Stimulated activated CD8-positive, alpha-beta memory T cell treated with anti-CD3 and anti-CD28 coated beads, Interleukin-15, amount 100 ng/mL, for 24 hours (primary cell): ENCODE measurements at regions not wholly inside any gene's neighbourhood (a gene's known extent, or its start where the extent isn't known, plus 50 kb on each side); places are given as distances from the start of the nearest gene placed in this dataset.

Experiments used
- DNase-seq: peaks from one replicate; pipeline ENCODE4 v3.0.0-alpha.2; 2020; ENCODE audit warnings: low read depth

DNA sequence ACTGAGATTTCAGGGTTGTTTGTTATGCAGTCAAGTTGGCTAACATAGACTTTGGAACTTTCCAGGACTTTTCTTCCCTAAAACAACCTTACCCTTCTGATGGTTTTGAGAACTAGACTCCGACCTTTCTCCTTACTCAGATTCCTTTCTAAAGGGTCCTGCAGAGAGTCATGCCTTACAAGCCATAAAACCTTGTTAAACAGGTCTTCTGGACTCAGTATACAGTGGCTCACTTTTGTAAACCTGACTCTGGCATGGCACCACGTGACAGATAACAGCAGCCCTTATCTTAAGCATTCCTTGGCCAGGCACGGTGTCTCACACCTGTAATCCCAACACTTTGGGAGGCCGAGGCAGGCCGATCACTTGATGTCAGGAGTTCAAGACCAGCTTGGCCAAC lies 253.2 kb upstream of the RAB6C start:
- no peak for DNase-seq

GRCh38 chr2:129727286-129727685 lies 252.2 kb upstream of the RAB6C start:
- no peak for DNase-seq

- DNase-seq = no peak
Observed at GRCh38 chr2:129728035-129728972, 251.2 kb upstream of the RAB6C start.

DNA sequence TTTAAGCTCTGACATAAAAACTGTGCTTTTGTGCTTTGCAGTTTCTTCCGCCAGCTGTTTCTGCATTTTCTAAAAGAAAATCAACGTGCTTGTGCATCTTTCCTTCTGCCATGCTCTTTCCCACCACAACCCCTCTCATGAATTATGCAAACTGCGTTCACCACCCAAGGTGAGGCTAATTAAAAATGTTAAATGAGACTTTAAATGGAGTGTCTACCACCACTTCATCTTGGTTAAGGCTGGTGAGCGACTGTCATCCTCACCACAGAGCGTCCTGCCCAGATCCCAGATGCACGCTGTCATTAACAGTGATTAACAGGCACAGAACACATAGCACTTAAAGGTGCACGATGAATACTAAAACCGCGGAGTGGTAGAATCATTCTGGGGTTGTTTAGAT lies 250.5 kb upstream of the RAB6C start:
- DNase-seq = no peak

DNA sequence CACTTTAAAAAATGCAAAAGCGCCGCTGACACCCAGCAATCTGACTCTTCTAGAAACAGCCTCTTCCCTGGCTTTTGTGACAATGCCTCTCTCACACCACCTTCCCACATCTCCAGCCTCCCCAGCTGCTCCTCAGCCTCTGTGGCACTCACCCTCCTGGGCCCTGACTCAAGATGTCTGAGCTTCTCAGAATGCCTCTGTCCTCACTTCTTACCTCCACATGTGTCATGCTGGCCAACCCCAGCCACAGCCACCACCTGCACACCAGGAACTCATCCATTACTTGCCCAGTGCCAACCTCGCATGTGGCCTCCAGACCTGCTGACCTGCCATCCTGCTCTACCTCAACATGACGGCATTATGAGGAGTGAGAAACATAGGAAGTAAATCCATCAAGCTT lies 249.8 kb upstream of the RAB6C start:
- no peak for DNase-seq

GRCh38 chr2:129730979-129731378 lies 248.5 kb upstream of the RAB6C start:
- no peak for DNase-seq

GRCh38 chr2:129731907-129732629 lies 247.4 kb upstream of the RAB6C start:
- DNase-seq = no peak

- DNase-seq = no peak
Observed at GRCh38 chr2:129732630-129733026, 246.8 kb upstream of the RAB6C start.

- DNase-seq = no peak
Observed at GRCh38 chr2:129733041-129733440, 246.4 kb upstream of the RAB6C start.

DNA sequence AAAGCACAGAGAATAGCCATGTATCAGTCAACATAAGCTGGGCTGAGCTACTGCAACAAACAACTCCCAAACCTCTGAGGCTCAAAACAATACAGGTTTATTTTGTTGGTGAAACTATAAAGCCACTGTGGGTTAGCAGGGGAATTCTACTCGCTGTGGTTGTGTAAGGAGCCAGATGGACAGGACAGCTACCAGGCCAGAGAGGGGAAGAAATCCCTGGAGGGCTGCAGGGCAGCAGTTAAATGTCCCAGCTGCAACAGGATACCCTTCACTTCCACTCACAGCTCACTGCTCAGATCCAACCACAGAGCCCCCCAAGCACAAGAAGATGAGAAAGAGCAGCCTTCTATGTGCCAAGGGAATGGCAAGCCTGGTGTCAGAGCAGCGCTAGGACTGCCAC lies 245.9 kb upstream of the RAB6C start:
- DNase-seq = no peak

DNA sequence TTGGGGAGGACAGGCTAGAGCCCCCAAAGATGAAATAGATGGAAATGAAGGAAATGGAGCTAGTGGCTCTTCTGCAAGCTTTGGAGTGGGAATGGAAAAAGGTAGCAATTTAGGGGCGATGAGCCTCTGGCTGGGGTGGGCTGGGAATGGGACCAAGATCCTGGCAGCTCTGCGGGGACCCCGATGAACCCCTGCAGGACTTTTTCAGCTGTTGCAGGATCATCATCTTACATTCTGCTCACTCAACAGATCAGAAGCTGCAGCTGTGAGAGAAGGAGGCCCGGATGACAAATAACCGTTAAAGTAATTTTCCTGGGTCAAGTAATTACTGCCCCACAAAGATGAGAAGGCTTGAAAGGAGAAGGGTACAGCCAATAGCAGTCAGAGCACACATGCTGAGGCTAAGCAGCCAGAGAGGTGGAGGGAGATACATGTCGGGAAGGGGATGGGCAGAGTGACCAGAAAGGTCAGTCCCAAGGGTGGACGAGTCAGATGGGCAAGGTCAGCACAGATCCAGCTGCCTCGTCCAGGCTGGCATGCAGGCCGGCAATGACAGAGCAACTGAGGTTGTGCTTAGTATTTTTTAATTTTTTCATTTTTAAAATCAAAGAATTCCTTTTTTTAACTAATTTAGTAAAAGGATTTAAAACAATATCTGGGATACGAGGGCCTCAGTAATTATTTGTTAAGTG lies 245.0 kb upstream of the RAB6C start:
- no peak for DNase-seq

- DNase-seq = no peak
Observed at GRCh38 chr2:129735576-129735975, 243.9 kb upstream of the RAB6C start.

GRCh38 chr2:129737660-129738527 lies 241.6 kb upstream of the RAB6C start:
- no peak for DNase-seq

GRCh38 chr2:129738799-129739198 lies 240.7 kb upstream of the RAB6C start:
- no peak for DNase-seq

DNA sequence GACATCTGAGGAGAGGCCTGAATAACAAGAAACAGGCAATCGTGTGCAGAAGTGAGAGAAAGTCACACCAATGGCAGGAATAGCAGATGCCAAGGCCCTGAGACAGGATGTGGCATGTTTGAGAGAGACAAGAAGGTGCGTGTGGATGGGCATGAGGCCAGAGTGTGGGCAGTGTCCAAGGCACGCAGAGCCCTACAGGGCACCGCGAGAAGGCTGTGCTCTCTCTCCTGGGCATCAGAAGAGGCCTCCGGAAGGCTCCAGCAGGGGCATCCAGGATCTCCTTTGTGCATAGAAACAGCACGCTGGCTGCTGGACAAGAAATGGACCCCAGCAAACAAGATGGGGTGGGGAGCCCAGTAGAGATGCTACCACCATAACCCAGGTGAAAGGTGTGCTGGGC lies 239.0 kb upstream of the RAB6C start:
- DNase-seq = no peak

DNA sequence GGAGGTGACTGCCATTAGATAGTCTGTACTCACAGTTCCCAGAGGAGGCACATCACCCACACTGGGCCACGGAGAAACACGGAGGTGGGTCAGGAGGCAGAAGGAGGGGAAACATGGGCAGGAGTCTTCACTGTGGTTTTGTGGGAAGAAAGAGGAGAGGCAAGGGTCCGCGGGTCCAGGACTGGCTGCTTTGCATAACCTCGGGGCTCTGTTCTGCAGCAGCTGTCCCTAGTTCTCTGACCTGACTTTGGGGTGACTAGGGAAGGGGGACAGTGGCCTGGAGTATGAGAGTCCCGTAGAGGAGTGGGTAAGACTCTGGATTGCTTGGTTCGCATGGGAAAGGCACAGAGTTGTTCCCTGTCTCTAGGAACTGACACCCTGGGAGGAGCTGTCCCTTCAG lies 238.3 kb upstream of the RAB6C start:
- no peak for DNase-seq

DNA sequence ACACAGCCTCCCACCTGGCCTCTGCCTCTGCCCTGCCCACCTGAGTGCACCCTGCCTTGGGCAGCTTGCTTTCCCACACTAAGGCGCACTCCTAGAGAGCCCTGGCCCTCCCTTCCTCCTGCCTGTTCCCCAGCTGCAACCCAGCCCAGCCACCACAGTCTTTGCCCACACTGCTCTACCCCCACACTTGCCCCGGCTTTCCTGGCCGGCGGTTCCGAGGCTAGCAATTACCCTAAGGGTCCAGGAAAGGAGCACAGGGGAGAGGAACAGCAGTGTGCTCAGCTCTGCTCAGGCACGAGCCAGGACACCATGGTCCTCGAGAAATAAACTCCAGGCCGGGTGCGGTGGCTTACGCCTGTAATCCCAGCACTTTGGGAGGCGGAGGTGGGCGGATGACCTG lies 237.8 kb upstream of the RAB6C start:
- no peak for DNase-seq

DNA sequence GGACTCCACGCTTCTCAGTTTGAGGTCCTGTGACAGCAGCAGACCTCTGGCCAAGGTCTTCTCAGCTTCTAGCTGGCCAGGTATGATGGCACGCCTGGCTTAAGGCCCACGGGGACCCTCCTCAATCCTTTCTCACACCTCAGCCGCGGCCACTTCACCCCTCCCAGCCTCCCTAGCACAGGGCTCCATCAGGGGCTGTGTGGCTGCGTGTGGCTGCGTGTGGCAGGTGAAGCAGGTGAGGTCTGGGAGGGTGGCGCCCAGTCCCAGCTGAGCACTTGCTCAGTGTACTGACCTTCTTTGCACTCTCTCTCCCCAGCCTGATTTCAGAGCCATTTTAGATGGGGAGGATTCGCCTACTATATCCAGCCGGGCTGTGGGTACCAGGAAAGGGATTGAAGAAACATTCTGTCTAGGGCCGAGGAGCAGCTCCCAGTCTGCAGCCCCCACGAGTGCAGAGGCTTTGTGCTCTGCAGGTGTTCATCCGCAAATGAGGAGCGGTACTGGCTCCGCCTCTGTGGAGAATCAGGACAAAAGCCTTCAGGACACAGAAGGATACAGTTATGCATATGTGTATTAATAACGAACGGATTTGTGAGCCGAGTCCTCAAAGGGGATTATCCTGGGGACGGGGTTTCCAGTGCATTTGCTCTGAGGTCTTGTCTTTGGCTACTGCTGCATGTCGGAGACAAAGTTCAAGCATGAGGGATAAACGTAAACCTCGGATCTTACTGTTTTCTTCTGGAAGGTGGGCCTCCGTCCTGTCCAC lies 236.9 kb upstream of the RAB6C start:
- DNase-seq = no peak

DNA sequence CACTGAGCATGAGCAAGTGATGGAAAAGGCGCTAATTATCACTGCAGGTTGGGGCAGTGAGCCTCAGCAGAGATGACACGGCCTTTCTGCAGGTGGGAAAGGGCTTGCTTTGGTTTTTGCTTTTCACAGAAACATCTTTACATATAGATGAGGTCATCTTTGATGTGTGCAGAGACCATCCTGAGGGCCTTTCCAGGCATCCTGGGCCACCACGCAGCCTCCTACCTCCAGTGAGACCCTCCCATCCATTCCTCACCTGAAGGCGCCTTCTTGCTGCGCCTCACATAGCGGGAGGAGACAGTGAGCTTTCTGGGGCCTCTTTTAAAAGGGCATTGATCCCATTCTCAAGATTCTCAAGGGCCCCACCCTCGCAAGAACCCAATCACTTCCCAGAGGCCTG lies 235.3 kb upstream of the RAB6C start:
- no peak for DNase-seq

DNA sequence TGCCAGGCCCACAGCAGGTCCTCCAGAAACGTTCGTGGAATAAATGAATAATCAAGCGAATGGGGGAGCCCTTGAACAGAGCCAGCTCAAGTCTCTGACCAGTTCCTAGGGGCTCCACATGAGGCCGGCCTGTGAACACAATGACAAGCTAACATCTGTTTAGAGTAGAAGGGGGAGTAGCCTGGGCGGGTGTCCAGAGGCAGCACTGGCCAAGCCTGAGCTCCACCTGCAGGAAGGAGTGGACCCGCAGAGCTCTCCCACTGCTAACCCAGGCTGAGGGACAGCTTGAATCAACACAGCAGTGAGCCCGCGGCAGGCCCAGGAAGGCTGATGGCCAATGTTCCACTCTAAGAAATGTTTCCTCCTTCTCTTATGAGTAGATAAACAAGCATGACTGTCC lies 234.8 kb upstream of the RAB6C start:
- no peak for DNase-seq

DNA sequence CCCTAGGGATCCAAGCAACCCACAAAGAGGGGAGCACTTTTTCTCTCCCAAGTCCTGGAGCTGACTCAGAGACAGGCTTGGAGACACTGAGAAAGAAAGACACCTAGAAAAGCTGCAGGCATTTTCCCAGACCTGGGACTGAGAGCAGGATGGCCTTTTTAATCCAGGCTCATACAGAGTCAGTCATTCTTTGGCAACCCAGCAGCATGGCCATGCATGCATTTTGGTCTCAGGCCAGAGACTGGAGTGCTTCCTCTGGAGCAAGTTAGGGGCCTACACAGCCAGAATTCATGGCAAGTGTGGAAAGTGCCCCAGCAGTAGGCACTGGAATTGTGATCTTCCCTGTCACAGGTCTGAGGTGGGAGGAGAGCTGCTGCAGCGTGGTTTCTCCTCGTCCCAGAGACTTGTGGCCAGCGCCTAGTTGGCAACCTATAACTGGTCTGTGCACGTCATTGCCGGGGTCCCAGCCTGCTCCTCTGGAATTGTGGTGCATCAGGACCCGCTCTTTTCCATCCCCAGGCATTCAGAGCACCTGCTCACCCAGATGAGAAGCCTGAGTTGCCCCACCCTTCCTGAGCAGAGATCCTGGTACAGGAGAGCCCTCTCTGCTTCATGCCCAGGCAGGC lies 231.9 kb upstream of the RAB6C start:
- no peak for DNase-seq
